WTC11 (cell line): ENCODE measurements at regions not wholly inside any gene's neighbourhood (a gene's known extent, or its start where the extent isn't known, plus 50 kb on each side); places are given as distances from the start of the nearest gene placed in this dataset.
A peak's percentile ranks its signal among the peaks of the same experiment; 100 is the strongest.

ENCODE experiments used
- ATAC-seq: fragments of 200-7000 bp; cut with Tn5 transposase; 2 replicates; pipeline ENCODE4 v1.10.0; 2021; ENCODE audit warnings: mild to moderate bottlenecking, moderate library complexity
- CTCF ChIA-PET: fragments of 300-600 bp; sonication (Branson Sonifier 250); formaldehyde crosslinking; loops from one replicate; lab custom pipeline; 2021; ENCODE audit warnings: antibody characterized with exemption; lab: Charles Lee
- POLR2A ChIA-PET: fragments of 350-600 bp; sonication (Branson Sonifier 250); formaldehyde crosslinking; loops from one replicate; lab custom pipeline; 2021; ENCODE audit warnings: antibody characterized with exemption; lab: Charles Lee
- DNase-seq: peaks from one replicate; pipeline ENCODE4 v3.0.0; 2021; ENCODE audit warnings: low spot score
- H3K27ac Mint-ChIP-seq: 2 replicates; pipeline ENCODE4 v1.8.0; 2021; ENCODE audit warnings: mixed read lengths
- H3K27me3 Mint-ChIP-seq: 2 replicates; pipeline ENCODE4 v1.8.0; 2021; ENCODE audit warnings: low read depth, mild to moderate bottlenecking, moderate library complexity, mixed read lengths
- H3K36me3 Mint-ChIP-seq: 2 replicates; pipeline ENCODE4 v1.8.0; 2021; ENCODE audit warnings: mixed read lengths
- H3K4me1 Mint-ChIP-seq: 2 replicates; pipeline ENCODE4 v1.8.0; 2022; ENCODE audit warnings: mixed read lengths
- H3K4me3 Mint-ChIP-seq: 2 replicates; pipeline ENCODE4 v1.8.0; 2021; ENCODE audit warnings: mild to moderate bottlenecking, moderate library complexity, mixed read lengths
- H3K9me3 Mint-ChIP-seq: 2 replicates; pipeline ENCODE4 v1.8.0; 2021; ENCODE audit warnings: mixed read lengths
- JUN ChIP-seq: sonication (generic); formaldehyde crosslinking; IDR thresholded peaks from 2 replicates; pipeline ENCODE4 v1.8.0; 2023; ENCODE audit warnings: mild to moderate bottlenecking, missing genetic modification reagents
- MXD4 ChIP-seq: fragments of 250-450 bp; sonication (Bioruptor Pico); IDR thresholded peaks from 2 replicates; pipeline ENCODE4 v1.8.0; 2021; ENCODE audit warnings: mild to moderate bottlenecking, moderate library complexity, borderline replicate concordance
- RORB ChIP-seq: fragments of 250-450 bp; sonication (Bioruptor Pico); IDR thresholded peaks from 2 replicates; pipeline ENCODE4 v1.9.0; 2021; ENCODE audit warnings: mild to moderate bottlenecking
- SP1 ChIP-seq: sonication (generic); formaldehyde crosslinking; conservative IDR thresholded peaks from 2 replicates; pipeline ENCODE4 v1.8.1; 2022; ENCODE audit warnings: missing genetic modification reagents
- ZBTB21 ChIP-seq: sonication (generic); formaldehyde crosslinking; IDR thresholded peaks from 2 replicates; pipeline ENCODE4 v1.8.1; 2023; ENCODE audit warnings: mild to moderate bottlenecking, missing genetic modification reagents, borderline replicate concordance
- ZNF219 ChIP-seq: sonication (generic); formaldehyde crosslinking; IDR thresholded peaks from 2 replicates; pipeline ENCODE4 v1.8.0; 2023; ENCODE audit warnings: missing genetic modification reagents, mild to moderate bottlenecking, borderline replicate concordance
- ZNF232 ChIP-seq: sonication (generic); formaldehyde crosslinking; IDR thresholded peaks from 2 replicates; pipeline ENCODE4 v1.8.0; 2022; ENCODE audit warnings: mild to moderate bottlenecking, missing genetic modification reagents
- TF ChIP-seq, protein P1 (sequence below): sonication (generic); formaldehyde crosslinking; IDR thresholded peaks from 2 replicates; pipeline ENCODE4 v1.8.0; 2022; ENCODE audit warnings: missing genetic modification reagents
- TF ChIP-seq, protein P2 (sequence below): fragments of 250-450 bp; sonication (Bioruptor Pico); IDR thresholded peaks from 2 replicates; pipeline ENCODE4 v1.9.0; 2021; ENCODE audit warnings: mild to moderate bottlenecking
- TF ChIP-seq, protein P3 (sequence below): sonication (generic); formaldehyde crosslinking; IDR thresholded peaks from 2 replicates; pipeline ENCODE4 v1.8.1; 2023; ENCODE audit warnings: mild to moderate bottlenecking, missing genetic modification reagents, borderline replicate concordance
- TF ChIP-seq, protein P4 (sequence below): sonication (generic); formaldehyde crosslinking; conservative IDR thresholded peaks from 2 replicates; pipeline ENCODE4 v1.8.1; 2023; ENCODE audit warnings: mild to moderate bottlenecking, low read depth, missing genetic modification reagents, moderate library complexity

DNA sequence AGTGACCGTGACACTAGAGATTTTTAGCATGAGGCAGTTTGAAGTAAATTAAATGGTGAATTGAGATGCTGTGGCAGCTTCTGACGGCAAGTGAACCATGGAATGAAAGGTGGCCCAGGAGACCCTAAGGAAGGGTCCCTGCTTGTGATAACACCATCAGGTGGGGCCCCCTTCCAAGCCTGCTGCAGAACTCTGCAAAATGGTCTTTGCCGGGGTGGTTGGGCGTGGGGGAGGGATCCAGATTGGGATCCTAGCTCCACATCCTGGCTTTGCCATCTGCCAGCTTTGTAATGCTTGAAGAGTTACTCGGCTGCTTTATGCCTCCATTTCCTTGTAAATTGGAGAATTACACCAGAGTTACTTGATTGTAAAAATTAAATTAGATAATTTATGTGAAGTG is 222.6 kb upstream of the NFE2L3 start:
- peaks cover 11% of the 10 kb centered on the region for H3K4me1 Mint-ChIP-seq
- no peak for ATAC-seq
- TF ChIP-seq MXD4: no peak
- TF ChIP-seq, protein P1, sequence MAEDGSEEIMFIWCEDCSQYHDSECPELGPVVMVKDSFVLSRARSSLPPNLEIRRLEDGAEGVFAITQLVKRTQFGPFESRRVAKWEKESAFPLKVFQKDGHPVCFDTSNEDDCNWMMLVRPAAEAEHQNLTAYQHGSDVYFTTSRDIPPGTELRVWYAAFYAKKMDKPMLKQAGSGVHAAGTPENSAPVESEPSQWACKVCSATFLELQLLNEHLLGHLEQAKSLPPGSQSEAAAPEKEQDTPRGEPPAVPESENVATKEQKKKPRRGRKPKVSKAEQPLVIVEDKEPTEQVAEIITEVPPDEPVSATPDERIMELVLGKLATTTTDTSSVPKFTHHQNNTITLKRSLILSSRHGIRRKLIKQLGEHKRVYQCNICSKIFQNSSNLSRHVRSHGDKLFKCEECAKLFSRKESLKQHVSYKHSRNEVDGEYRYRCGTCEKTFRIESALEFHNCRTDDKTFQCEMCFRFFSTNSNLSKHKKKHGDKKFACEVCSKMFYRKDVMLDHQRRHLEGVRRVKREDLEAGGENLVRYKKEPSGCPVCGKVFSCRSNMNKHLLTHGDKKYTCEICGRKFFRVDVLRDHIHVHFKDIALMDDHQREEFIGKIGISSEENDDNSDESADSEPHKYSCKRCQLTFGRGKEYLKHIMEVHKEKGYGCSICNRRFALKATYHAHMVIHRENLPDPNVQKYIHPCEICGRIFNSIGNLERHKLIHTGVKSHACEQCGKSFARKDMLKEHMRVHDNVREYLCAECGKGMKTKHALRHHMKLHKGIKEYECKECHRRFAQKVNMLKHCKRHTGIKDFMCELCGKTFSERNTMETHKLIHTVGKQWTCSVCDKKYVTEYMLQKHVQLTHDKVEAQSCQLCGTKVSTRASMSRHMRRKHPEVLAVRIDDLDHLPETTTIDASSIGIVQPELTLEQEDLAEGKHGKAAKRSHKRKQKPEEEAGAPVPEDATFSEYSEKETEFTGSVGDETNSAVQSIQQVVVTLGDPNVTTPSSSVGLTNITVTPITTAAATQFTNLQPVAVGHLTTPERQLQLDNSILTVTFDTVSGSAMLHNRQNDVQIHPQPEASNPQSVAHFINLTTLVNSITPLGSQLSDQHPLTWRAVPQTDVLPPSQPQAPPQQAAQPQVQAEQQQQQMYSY (CRISPR knock-in tag): peak; percentile 58
- TF ChIP-seq, all 79 proteins: peak for 1
- no peak for DNase-seq
- peaks cover 1% of the 10 kb centered on the region; the same call in 1 of the 2 replicates for H3K27me3 Mint-ChIP-seq
- no peak overlapping the region for H3K27ac Mint-ChIP-seq
- POLR2A ChIA-PET: no interaction called here
- no peak overlapping the region for H3K4me3 Mint-ChIP-seq
- H3K36me3 Mint-ChIP-seq: peaks cover 18% of the 10 kb centered on the region
- peaks cover 43% of the 10 kb centered on the region for H3K9me3 Mint-ChIP-seq
- CTCF ChIA-PET: no interaction called here

DNA sequence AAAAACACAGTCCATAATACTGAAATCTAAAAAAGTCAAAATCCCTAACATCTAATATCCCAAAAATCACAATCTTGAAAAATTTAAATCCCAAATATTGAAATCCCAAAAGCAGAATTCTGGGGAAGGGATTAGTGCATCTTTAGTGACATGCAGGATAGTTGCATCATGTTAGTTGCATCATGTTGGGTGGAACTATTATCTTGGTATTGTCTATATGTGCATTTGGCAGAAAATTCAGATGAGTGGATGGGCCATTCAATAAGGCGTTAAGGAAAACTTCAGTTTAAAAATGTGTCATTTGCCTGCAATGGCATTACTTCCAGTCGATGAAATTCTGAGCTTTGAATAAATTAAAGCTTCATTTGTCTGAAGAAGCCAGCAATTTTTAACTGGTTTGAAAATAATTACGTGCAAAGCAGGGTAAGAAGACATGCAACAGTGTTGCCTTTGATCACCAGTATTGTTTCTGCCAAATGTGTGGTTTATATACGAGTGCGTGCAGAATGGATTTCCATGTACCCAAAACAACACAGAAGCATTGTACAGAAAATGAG is 221.4 kb upstream of the NFE2L3 start:
- peaks cover 8% of the 10 kb centered on the region; the same call in 1 of the 2 replicates for H3K27me3 Mint-ChIP-seq
- CTCF ChIA-PET: no interaction called here
- TF ChIP-seq JUN (CRISPR knock-in tag) (no peak), ZBTB21 (CRISPR knock-in tag) (no peak), ZNF219 (no peak), SP1 (CRISPR knock-in tag) (no peak), RORB (CRISPR knock-in tag) (no peak), ZNF232 (CRISPR knock-in tag) (no peak)
- TF ChIP-seq, protein P2, sequence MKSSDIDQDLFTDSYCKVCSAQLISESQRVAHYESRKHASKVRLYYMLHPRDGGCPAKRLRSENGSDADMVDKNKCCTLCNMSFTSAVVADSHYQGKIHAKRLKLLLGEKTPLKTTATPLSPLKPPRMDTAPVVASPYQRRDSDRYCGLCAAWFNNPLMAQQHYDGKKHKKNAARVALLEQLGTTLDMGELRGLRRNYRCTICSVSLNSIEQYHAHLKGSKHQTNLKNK (CRISPR knock-in tag): no peak
- TF ChIP-seq, protein P1 (CRISPR knock-in tag): no peak
- TF ChIP-seq, protein P3, sequence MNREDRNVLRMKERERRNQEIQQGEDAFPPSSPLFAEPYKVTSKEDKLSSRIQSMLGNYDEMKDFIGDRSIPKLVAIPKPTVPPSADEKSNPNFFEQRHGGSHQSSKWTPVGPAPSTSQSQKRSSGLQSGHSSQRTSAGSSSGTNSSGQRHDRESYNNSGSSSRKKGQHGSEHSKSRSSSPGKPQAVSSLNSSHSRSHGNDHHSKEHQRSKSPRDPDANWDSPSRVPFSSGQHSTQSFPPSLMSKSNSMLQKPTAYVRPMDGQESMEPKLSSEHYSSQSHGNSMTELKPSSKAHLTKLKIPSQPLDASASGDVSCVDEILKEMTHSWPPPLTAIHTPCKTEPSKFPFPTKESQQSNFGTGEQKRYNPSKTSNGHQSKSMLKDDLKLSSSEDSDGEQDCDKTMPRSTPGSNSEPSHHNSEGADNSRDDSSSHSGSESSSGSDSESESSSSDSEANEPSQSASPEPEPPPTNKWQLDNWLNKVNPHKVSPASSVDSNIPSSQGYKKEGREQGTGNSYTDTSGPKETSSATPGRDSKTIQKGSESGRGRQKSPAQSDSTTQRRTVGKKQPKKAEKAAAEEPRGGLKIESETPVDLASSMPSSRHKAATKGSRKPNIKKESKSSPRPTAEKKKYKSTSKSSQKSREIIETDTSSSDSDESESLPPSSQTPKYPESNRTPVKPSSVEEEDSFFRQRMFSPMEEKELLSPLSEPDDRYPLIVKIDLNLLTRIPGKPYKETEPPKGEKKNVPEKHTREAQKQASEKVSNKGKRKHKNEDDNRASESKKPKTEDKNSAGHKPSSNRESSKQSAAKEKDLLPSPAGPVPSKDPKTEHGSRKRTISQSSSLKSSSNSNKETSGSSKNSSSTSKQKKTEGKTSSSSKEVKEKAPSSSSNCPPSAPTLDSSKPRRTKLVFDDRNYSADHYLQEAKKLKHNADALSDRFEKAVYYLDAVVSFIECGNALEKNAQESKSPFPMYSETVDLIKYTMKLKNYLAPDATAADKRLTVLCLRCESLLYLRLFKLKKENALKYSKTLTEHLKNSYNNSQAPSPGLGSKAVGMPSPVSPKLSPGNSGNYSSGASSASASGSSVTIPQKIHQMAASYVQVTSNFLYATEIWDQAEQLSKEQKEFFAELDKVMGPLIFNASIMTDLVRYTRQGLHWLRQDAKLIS (CRISPR knock-in tag): no peak
- TF ChIP-seq, protein P4, sequence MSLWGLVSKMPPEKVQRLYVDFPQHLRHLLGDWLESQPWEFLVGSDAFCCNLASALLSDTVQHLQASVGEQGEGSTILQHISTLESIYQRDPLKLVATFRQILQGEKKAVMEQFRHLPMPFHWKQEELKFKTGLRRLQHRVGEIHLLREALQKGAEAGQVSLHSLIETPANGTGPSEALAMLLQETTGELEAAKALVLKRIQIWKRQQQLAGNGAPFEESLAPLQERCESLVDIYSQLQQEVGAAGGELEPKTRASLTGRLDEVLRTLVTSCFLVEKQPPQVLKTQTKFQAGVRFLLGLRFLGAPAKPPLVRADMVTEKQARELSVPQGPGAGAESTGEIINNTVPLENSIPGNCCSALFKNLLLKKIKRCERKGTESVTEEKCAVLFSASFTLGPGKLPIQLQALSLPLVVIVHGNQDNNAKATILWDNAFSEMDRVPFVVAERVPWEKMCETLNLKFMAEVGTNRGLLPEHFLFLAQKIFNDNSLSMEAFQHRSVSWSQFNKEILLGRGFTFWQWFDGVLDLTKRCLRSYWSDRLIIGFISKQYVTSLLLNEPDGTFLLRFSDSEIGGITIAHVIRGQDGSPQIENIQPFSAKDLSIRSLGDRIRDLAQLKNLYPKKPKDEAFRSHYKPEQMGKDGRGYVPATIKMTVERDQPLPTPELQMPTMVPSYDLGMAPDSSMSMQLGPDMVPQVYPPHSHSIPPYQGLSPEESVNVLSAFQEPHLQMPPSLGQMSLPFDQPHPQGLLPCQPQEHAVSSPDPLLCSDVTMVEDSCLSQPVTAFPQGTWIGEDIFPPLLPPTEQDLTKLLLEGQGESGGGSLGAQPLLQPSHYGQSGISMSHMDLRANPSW (CRISPR knock-in tag): no peak
- TF ChIP-seq, all 79 proteins: peak for 0
- POLR2A ChIA-PET: no interaction called here
- Mint-ChIP-seq H3K4me1 (peaks cover 11% of the 10 kb centered on the region), H3K9me3 (peaks cover 53% of the 10 kb centered on the region), H3K27ac (no peak overlapping the region), H3K4me3 (no peak overlapping the region), H3K36me3 (peaks cover 23% of the 10 kb centered on the region)
- ATAC-seq: no peak
- DNase-seq: no peak
